HG03520 (cell line): ENCODE measurements at regions not wholly inside any gene's neighbourhood (a gene's known extent, or its start where the extent isn't known, plus 50 kb on each side); places are given as distances from the start of the nearest gene placed in this dataset.

Source experiments
- ATAC-seq: cut with Tn5 transposase; IDR thresholded peaks from one replicate; pipeline ENCODE4 v1.9.1; 2021; ENCODE audit warnings: mild to moderate bottlenecking, moderate library complexity; ENCODE audit not compliant: unreplicated experiment

- ATAC-seq, result no peak
Observed at GRCh38 chr6:15960740-15961634, 167.9 kb upstream of the MYLIP start.

- ATAC-seq, result no peak
Observed at GRCh38 chr6:15957655-15958169, 171.2 kb upstream of the MYLIP start.

GRCh38 chr6:15956205-15957106 lies 172.4 kb upstream of the MYLIP start:
- ATAC-seq, result no peak

GRCh38 chr6:15955484-15955883 lies 173.4 kb upstream of the MYLIP start:
- no peak for ATAC-seq

- no peak for ATAC-seq
Observed at GRCh38 chr6:15953152-15953880, 175.6 kb upstream of the MYLIP start.

- ATAC-seq, result no peak
Observed at GRCh38 chr6:15952231-15953151, 176.4 kb upstream of the MYLIP start.

- no peak for ATAC-seq
Observed at GRCh38 chr6:15950962-15951569, 177.8 kb upstream of the MYLIP start.

- ATAC-seq, result no peak
Observed at GRCh38 chr6:15949982-15950381, 178.9 kb upstream of the MYLIP start.

- no peak for ATAC-seq
Observed at GRCh38 chr6:15948930-15949900, 179.7 kb upstream of the MYLIP start.

- ATAC-seq, result no peak
Observed at GRCh38 chr6:15947923-15948322, 181.0 kb upstream of the MYLIP start.

- no peak for ATAC-seq
Observed at GRCh38 chr6:15947436-15947835, 181.4 kb upstream of the MYLIP start.

GRCh38 chr6:15946701-15947385 lies 182.0 kb upstream of the MYLIP start:
- no peak for ATAC-seq

GRCh38 chr6:15945593-15946159 lies 183.2 kb upstream of the MYLIP start:
- ATAC-seq, result no peak

- ATAC-seq, result no peak
Observed at GRCh38 chr6:15943423-15943822, 185.5 kb upstream of the MYLIP start.

GRCh38 chr6:15941168-15941567 lies 187.7 kb upstream of the MYLIP start:
- ATAC-seq, result no peak

GRCh38 chr6:15938107-15938506 lies 190.8 kb upstream of the MYLIP start:
- ATAC-seq, result no peak

GRCh38 chr6:15937602-15938001 lies 191.3 kb upstream of the MYLIP start:
- no peak for ATAC-seq
